ENCODE measurements at regions not wholly inside any gene's neighbourhood (a gene's known extent, or its start where the extent isn't known, plus 50 kb on each side); places are given as distances from the start of the nearest gene placed in this dataset.

DNA sequence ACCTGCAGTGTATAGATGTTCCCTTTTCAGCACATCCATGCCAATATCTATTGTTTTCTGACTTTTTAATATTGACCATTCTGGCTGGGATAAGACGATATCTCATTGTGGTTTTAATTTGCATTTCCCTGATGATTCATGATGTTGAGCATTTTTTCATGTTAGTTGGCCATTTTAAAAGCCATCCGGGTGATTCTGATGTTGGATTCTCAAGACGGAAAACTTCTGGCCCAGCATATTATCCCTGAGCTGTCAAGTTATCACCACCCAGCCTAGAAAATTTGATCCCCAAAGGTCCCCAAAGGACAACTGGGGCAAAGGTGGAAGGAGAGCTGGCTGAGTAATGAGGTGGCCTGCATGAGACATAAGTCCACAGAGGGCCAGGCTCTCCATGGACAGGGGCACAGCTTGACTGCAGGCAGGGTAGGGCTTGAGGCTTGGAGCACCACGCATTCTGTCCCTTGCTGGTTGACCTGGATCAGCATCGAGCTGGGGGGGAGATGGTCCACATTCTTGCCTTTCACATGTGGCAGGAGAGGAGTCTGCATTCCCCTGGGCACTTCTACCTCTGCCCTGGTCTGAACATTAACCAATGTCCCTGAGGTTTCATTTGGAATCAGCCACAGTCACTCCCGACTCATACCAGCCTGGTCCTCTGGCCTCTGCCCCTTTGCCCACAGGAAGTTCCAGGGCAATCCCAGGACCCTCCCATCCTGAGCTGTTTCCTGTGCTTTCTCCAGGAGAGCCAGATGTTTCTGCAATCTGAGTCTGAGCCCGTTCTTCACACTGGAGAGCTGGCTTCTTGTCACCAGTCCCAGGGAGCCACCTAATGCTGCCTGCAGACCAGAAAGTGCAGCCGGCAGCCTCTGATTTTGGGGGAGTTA, 69.2 kb downstream of the ISG20 start:
- no peak overlapping the region for H3K27ac ChIP-seq (ENCODE audit: low read depth in 2 of 2, low read length in 2 of 2)
- DNase-seq = peak in 1 of 5 donors; percentile 8
- H3K27me3 ChIP-seq (ENCODE audit: control insufficient read depth, insufficient read depth, low read length) = no peaks in the 10 kb centered on the region
- TF ChIP-seq, protein P1, sequence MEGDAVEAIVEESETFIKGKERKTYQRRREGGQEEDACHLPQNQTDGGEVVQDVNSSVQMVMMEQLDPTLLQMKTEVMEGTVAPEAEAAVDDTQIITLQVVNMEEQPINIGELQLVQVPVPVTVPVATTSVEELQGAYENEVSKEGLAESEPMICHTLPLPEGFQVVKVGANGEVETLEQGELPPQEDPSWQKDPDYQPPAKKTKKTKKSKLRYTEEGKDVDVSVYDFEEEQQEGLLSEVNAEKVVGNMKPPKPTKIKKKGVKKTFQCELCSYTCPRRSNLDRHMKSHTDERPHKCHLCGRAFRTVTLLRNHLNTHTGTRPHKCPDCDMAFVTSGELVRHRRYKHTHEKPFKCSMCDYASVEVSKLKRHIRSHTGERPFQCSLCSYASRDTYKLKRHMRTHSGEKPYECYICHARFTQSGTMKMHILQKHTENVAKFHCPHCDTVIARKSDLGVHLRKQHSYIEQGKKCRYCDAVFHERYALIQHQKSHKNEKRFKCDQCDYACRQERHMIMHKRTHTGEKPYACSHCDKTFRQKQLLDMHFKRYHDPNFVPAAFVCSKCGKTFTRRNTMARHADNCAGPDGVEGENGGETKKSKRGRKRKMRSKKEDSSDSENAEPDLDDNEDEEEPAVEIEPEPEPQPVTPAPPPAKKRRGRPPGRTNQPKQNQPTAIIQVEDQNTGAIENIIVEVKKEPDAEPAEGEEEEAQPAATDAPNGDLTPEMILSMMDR (IDR thresholded peaks at IDR 0.05; ENCODE audit: borderline replicate concordance, extremely low read depth, insufficient read depth) = no peak
- H3K9me3 ChIP-seq (ENCODE audit: control insufficient read depth in 2 of 3, insufficient read depth in 1 of 3, low read length in 3 of 3) = no peaks in the 10 kb centered on the region
- FAIRE-seq = no peak
- H3K4me3 ChIP-seq (ENCODE audit: low read length in 3 of 3) = no peak overlapping the region
- H3K9ac ChIP-seq (ENCODE audit: low read length in 3 of 3) = no peak overlapping the region
- intact Hi-C loops (cut with DNase I) = no loop called here
- H3K4me1 ChIP-seq (ENCODE audit: control insufficient read depth in 2 of 3, insufficient read depth in 2 of 3, low read depth in 1 of 3, low read length in 3 of 3) = peaks cover 0 to 2% (median 0%) of the 10 kb centered on the region in 3 donors
- H3K36me3 ChIP-seq (ENCODE audit: control insufficient read depth in 2 of 3, insufficient read depth in 3 of 3, low read length in 3 of 3) = no peaks in the 10 kb centered on the region

DNA sequence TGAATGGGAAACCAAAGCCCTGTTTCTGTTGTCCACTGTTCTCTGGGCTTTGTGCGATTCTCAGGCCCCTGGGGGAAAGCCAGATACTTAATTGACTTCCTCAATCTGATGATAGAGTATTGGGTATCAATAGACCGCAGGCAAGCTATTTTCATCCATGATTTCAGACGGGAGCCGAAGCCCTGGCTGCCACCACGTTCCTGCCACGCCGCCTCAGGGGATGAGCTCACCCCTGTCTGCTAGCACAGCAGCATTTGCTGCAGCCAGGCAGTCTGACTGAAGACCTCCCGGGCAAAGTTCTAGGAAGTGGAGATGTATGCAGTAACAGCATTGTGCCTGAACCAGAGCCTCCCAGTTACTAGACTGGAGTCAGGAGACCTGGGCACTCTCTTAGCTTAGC, 69.8 kb downstream of the ISG20 start:
- Histone ChIP-seq H3K9ac (ENCODE audit: low read length in 3 of 3) (no peak overlapping the region), H3K9me3 (ENCODE audit: control insufficient read depth in 2 of 3, insufficient read depth in 1 of 3, low read length in 3 of 3) (no peaks in the 10 kb centered on the region), H3K27me3 (ENCODE audit: control insufficient read depth, insufficient read depth, low read length) (no peaks in the 10 kb centered on the region), H3K27ac (ENCODE audit: low read depth in 2 of 2, low read length in 2 of 2) (no peak overlapping the region), H3K36me3 (ENCODE audit: control insufficient read depth in 2 of 3, insufficient read depth in 3 of 3, low read length in 3 of 3) (no peaks in the 10 kb centered on the region), H3K4me1 (ENCODE audit: control insufficient read depth in 2 of 3, insufficient read depth in 2 of 3, low read depth in 1 of 3, low read length in 3 of 3) (peaks cover 0 to 2% (median 0%) of the 10 kb centered on the region in 3 donors), H3K4me3 (ENCODE audit: low read length in 3 of 3) (no peak overlapping the region)
- intact Hi-C loops (cut with DNase I) = no loop called here
- no peak for FAIRE-seq
- TF ChIP-seq, protein P1 (IDR thresholded peaks at IDR 0.05; ENCODE audit: borderline replicate concordance, extremely low read depth, insufficient read depth) = no peak
- no peak for DNase-seq

DNA sequence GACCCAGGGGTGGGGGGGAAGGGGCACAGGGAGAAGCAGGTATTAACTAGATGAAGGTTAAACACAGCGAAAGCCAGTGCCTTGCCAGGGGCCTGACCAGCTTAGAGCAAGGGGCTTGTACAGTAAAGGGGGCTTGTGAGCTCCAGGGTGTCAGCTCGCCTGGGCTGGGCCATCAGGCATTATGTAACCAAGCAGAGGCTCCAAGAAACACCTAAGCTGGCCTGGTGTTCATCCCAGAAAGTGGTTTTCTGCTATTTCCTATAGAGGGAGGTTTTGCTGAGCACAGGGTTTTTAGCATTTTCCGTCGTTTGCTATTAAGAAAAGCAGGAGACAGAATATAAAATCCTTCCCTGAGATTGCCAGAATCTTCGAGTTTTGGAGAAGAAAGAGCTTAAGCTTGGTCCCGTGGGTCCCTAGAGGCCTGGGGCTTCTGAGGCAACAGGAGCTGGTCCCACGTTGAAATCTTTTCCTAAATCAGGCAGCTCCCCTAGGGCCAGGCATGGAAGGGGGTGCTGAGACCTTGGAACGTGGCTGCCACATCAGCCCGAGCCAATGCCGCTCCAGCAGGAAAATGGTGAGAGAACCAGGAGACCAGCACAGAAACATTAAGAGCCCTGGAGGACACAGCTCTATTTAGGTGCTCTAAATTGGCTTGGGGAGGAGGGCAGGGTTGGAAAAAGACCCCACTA, 71.4 kb downstream of the ISG20 start:
- TF ChIP-seq, protein P1 (IDR thresholded peaks at IDR 0.05; ENCODE audit: borderline replicate concordance, extremely low read depth, insufficient read depth) = no peak
- Histone ChIP-seq H3K4me1 (ENCODE audit: control insufficient read depth in 2 of 3, insufficient read depth in 2 of 3, low read depth in 1 of 3, low read length in 3 of 3) (peaks cover 0 to 2% (median 0%) of the 10 kb centered on the region in 3 donors), H3K36me3 (ENCODE audit: control insufficient read depth in 2 of 3, insufficient read depth in 3 of 3, low read length in 3 of 3) (no peaks in the 10 kb centered on the region), H3K9me3 (ENCODE audit: control insufficient read depth in 2 of 3, insufficient read depth in 1 of 3, low read length in 3 of 3) (no peaks in the 10 kb centered on the region), H3K9ac (ENCODE audit: low read length in 3 of 3) (no peak overlapping the region), H3K27me3 (ENCODE audit: control insufficient read depth, insufficient read depth, low read length) (no peaks in the 10 kb centered on the region), H3K27ac (ENCODE audit: low read depth in 2 of 2, low read length in 2 of 2) (no peak overlapping the region), H3K4me3 (ENCODE audit: low read length in 3 of 3) (no peak overlapping the region)
- intact Hi-C loops (cut with DNase I) = no loop called here
- DNase-seq (no peak), FAIRE-seq (no peak)

Data from kidney (tissue), 13 donors.